Vagina (tissue), 2 donors: ENCODE measurements at regions not wholly inside any gene's neighbourhood (a gene's known extent, or its start where the extent isn't known, plus 50 kb on each side); places are given as distances from the start of the nearest gene placed in this dataset.

Experiments used
- CTCF ChIP-seq, 3 experiments: fragments of 450-650 bp in 2 of 3; fragments of 200-600 bp in 1 of 3; sonication (generic) in 1 of 3; IDR thresholded peaks; one replicate each; pipeline ENCODE4 v1.5.1; 2017 to 2019; ENCODE audit warnings: antibody characterized with exemption in 3 of 3, mild to moderate bottlenecking in 2 of 3, moderate library complexity in 2 of 3
- POLR2A ChIP-seq, 2 donors: fragments of 450-650 bp; IDR thresholded peaks; one replicate each; pipeline ENCODE4 v1.6.1; 2017; ENCODE audit warnings: antibody characterized with exemption in 2 of 2, mild to moderate bottlenecking in 2 of 2, moderate library complexity in 2 of 2
- POLR2AphosphoS5 ChIP-seq, 2 donors: sonication (generic); formaldehyde crosslinking; IDR thresholded peaks; one replicate each; pipeline ENCODE4 v1.9.0; 2017; ENCODE audit warnings: antibody characterized with exemption in 2 of 2, mild to moderate bottlenecking in 2 of 2, low read depth in 1 of 2; ENCODE audit not compliant: insufficient read depth in 1 of 2

DNA sequence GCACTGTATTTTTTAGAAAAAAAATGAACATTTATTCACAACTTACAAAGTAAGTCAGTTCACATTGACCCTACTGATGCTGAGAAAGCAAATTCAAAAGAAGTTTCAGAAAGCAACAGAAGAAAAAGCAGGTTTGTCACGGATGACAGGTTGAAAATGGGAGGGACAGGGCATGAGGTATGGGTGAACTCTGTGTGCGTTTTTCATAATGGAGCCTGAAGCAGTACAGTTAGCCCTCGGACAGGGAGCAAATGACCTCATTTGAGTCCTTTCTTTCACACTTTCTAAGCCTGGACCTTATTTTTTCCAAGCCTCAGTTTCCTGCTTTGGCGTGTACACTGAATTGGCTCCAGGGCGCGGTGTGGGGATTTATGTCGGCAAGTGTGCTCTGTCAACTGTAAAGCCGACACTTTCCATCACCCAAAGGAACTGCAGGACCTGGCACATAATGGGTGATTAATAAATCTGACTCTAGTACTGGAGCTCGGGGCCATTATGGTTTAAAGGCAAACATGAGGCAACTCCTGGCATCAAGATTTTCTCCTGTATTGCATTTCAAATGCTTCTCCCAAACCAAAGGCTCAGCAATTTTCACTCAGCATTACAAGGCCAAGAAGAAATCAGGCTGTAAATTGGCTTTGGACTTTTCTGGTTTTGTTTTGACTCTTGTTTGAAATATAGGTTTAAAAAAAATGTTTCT is 345.5 kb upstream of the DUSP10 start:
- TF ChIP-seq CTCF (IDR thresholded peaks at IDR 0.05), result no peak
- TF ChIP-seq POLR2AphosphoS5 (IDR thresholded peaks at IDR 0.05; ENCODE audit: insufficient read depth in 1 of 2, low read depth in 1 of 2), result no peak
- TF ChIP-seq POLR2A (IDR thresholded peaks at IDR 0.05), result no peak
